WI38 (cell line): ENCODE measurements at regions not wholly inside any gene's neighbourhood (a gene's known extent, or its start where the extent isn't known, plus 50 kb on each side); places are given as distances from the start of the nearest gene placed in this dataset.

Experiments used
- H3K4me3 ChIP-seq: 2 replicates; pipeline ENCODE4 v1.5.1; 2011; ENCODE audit warnings: low read depth, mild to moderate bottlenecking, control low read depth, low read length
- TF ChIP-seq, protein P1 (sequence below): IDR thresholded peaks from 2 replicates; pipeline ENCODE4 v1.5.1; 2012; ENCODE audit warnings: low read depth, mild to moderate bottlenecking, control low read depth, low read length

GRCh38 chr3:161555320-161555719 is 58.7 kb downstream of the OTOL1 start:
- TF ChIP-seq, protein P1, sequence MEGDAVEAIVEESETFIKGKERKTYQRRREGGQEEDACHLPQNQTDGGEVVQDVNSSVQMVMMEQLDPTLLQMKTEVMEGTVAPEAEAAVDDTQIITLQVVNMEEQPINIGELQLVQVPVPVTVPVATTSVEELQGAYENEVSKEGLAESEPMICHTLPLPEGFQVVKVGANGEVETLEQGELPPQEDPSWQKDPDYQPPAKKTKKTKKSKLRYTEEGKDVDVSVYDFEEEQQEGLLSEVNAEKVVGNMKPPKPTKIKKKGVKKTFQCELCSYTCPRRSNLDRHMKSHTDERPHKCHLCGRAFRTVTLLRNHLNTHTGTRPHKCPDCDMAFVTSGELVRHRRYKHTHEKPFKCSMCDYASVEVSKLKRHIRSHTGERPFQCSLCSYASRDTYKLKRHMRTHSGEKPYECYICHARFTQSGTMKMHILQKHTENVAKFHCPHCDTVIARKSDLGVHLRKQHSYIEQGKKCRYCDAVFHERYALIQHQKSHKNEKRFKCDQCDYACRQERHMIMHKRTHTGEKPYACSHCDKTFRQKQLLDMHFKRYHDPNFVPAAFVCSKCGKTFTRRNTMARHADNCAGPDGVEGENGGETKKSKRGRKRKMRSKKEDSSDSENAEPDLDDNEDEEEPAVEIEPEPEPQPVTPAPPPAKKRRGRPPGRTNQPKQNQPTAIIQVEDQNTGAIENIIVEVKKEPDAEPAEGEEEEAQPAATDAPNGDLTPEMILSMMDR, result no peak
- no peak overlapping the region for H3K4me3 ChIP-seq

GRCh38 chr3:161556533-161556932 is 59.9 kb downstream of the OTOL1 start:
- H3K4me3 ChIP-seq, result no peak overlapping the region
- TF ChIP-seq, protein P1, result no peak

DNA sequence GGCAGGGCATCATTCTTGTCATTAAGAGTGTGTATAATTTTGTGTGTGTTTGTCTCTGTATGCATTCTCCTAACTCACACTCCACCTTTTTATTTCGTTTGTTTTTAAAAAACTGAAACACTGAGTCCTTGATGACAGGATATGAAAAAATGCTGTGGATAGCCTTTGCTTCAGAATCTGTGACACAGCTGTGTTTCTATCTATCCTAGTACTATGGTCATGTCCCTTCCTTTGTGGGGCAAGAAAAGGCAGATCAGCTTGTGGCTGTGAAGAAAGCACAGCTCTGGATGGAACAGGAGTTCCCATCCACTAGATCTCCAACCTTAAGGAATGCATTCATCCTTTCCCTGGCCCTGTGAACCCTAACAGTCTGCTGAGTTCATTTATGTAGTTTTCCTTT is 60.3 kb downstream of the OTOL1 start:
- H3K4me3 ChIP-seq, result no peak overlapping the region
- TF ChIP-seq, protein P1, result no peak

DNA sequence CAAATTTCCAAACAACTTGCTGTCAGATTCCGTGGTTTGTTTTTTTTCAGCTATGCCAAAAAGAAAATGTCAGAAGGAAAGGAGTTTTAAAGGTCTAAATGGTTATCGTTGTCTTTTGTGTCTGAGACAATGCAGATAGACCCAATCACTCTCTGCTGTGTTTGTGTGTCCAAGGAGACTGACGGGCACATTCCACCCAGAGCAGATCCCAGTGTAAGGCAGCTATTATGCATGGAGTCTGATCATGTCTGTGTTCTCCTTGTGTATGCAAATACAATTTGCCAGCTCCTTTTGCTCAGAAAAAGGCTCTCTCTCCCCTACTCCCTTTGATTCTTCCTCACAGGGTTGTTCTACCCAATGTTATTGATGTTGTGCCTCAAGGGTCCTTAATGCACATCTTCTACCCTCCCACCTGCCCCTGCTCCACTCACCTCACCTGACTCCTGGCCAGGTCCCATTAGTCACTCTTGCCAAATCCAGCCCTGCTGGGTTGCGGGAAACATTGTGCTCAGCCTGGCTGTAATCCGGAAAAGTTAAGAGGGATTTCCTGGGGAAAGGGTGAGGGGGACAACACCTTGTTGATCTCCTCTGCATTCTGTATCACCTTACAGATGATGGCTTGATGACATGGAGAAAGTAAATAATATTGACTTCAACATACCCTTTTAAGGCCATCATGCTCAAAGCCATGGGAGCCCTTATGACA is 61.0 kb downstream of the OTOL1 start:
- TF ChIP-seq, protein P1, result no peak
- H3K4me3 ChIP-seq, result no peak overlapping the region

GRCh38 chr3:161558236-161558635 is 61.6 kb downstream of the OTOL1 start:
- TF ChIP-seq, protein P1, result no peak
- no peak overlapping the region for H3K4me3 ChIP-seq

- TF ChIP-seq, protein P1, result peak; percentile 42
- H3K4me3 ChIP-seq, result no peak overlapping the region
Measured at GRCh38 chr3:161559177-161559998, 62.8 kb downstream of the OTOL1 start.
